GM21619 (cell line): ENCODE measurements at regions not wholly inside any gene's neighbourhood (a gene's known extent, or its start where the extent isn't known, plus 50 kb on each side); places are given as distances from the start of the nearest gene placed in this dataset.

Experiments
- ATAC-seq: cut with Tn5 transposase; IDR thresholded peaks from one replicate; pipeline ENCODE4 v1.9.1; 2021; ENCODE audit not compliant: unreplicated experiment

- no peak for ATAC-seq
Measured at GRCh38 chr12:59087691-59088090, 167.4 kb upstream of the LRIG3 start.

DNA sequence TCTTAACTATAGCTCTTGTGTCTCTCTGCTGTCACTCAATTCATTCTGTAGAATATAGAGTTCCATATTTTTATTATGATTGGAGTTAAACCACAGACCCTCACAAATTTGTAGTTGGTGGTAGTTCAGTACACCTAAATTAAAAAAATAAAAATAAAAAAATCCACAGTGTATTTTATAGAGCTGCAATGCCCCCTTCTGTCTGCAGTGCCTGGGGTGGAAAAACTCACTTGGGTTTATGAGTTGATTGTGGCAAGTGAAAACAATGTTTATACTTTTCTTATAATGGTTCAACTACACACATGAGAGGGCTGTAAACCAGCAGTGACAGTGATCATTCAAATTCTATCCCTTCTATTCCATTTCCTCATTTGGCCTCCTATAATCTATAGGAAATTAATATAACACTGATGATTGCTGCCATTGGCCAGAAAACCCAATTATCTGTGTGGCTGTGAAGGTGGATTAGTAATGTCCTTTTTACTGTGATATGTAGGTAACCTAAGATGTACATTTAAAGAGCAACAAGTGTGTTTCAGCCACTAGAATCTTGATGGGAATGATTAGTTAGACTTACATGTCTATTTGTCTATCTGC, 166.9 kb upstream of the LRIG3 start:
- no peak for ATAC-seq

- ATAC-seq: no peak
Measured at GRCh38 chr12:59086126-59086525, 165.8 kb upstream of the LRIG3 start.

GRCh38 chr12:59085690-59086089, 165.4 kb upstream of the LRIG3 start:
- ATAC-seq: no peak

GRCh38 chr12:59084511-59085375, 164.4 kb upstream of the LRIG3 start:
- ATAC-seq: no peak

GRCh38 chr12:59082952-59083351, 162.6 kb upstream of the LRIG3 start:
- no peak for ATAC-seq

DNA sequence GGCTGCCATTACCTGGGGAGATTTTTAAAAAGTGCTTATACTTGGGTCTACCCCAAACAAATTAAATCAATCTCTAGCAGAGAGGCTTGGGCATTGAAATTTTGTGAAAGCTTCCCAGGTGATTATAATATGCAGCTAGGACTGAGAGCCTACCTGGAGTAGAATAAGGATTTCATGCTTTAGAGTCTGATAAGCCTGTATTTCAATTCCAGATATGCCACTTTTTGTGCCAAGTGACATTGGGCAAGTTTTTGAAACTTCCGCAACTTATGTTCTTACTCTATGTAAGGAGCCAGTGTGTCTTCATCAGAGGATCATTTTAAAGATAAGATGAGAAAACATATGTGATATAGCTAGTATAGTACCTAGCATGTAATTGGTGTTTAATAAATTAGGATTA, 159.8 kb upstream of the LRIG3 start:
- no peak for ATAC-seq

GRCh38 chr12:59079472-59079871, 159.2 kb upstream of the LRIG3 start:
- ATAC-seq: no peak

- no peak for ATAC-seq
Measured at GRCh38 chr12:59079002-59079401, 158.7 kb upstream of the LRIG3 start.

GRCh38 chr12:59077575-59078426, 157.5 kb upstream of the LRIG3 start:
- ATAC-seq: no peak

DNA sequence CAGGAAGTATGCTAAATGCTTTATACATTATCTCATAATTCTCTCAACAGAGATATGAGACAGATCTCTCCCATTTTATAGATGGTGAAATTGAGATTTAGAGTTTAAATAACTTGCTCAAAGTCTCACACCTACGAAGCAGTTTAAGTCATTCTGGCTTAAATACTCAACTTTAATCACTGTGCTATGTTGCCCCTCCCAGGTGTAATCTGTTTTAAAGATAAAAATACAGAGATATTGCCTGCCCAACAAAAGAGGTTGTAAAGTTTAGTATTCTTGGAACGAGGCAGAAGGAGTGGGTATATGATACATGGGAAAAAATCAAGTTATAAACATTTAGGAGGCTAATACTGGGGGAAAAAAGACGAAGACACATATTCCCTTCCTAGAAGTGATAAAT, 156.8 kb upstream of the LRIG3 start:
- ATAC-seq: no peak

- no peak for ATAC-seq
Measured at GRCh38 chr12:59076622-59077021, 156.3 kb upstream of the LRIG3 start.

- ATAC-seq: no peak
Measured at GRCh38 chr12:59075968-59076490, 155.7 kb upstream of the LRIG3 start.

- ATAC-seq: no peak
Measured at GRCh38 chr12:59075141-59075540, 154.8 kb upstream of the LRIG3 start.

DNA sequence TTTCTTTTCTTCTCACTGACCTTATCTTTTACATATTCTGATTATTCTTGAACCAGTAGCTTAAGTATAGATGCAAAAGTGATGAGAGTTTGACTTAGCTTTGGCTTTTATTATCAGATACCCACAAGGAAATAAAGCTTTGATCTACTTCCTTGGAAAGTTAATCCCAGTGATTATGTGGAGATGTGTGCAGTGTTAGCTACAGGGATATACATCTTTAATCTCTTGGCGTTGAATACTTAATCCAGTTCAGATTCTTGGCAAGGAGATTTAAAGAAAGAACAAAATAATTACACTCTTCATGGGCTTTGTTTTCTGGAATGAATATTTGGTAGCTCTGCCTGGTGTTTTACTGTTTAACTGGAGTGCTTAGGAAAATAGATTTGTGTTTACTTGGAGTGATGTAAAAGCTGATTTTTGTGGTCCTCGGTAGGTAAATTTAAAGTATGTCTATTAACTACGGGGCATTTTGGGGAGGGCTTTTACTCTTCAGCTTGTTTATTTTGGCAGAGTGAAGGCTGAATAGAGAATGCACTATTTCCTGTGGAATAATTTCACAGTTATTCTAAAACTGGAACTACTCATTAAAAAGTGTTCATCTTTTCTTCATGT, 150.1 kb upstream of the LRIG3 start:
- no peak for ATAC-seq

DNA sequence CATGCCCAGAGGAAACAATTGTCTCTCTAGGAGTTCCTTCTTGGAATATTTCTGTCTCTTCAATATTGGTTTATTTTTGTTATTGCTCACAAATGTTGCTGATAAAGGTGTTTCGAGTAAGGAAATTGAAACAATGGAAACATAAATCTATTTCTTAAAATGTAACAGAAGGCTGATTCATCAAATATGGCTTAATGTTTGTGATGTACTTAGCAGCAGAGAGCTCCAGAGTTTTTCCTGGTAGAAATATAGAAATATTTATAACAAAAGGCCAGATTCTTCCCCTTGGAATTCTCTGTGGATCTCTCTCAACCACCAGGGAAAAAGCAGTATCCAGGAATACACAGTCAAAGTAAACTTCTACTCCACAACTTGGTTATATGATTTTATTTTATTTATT, 149.2 kb upstream of the LRIG3 start:
- ATAC-seq: no peak

DNA sequence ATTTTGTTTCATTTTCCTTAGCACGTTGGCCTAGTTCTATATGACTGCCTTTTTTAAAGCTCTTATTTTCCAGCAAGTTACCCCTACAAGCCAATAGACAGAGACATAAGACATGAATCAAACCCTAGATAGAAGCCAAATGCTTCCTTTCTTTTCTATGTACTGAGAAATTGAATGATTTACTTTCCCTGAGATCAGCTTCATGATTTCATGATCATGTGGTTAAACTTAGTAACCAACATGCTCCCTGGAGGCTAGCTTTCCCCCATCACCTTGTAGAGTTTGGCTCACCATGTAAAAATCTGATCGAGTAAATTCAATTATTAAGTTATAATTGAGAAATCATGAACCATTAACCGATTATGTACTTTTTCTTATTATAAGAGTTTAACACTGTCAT, 148.1 kb upstream of the LRIG3 start:
- no peak for ATAC-seq

DNA sequence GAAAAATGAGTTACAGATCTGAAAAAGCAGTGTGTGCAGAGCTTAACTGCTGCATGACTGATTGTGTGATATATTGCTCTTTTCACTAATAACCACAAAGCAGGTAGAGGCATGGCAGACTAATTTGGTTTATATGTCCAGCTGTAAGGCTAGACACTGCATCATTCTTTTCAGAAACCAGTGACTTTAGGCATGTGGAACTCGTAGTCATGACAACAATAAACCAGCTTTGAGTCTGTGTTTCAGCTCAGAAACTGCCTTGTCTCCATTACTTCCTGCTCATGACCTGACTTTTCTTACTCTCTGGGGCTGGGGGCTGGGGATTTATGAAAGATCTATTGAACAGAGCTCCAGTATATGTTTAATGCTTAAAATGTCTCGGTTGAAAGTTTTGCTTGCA, 146.8 kb upstream of the LRIG3 start:
- no peak for ATAC-seq

- ATAC-seq: no peak
Measured at GRCh38 chr12:59066445-59066844, 146.1 kb upstream of the LRIG3 start.

- no peak for ATAC-seq
Measured at GRCh38 chr12:59059088-59059935, 139.0 kb upstream of the LRIG3 start.
